ENCODE measurements at regions not wholly inside any gene's neighbourhood (a gene's known extent, or its start where the extent isn't known, plus 50 kb on each side); places are given as distances from the start of the nearest gene placed in this dataset.
"Not testable (repeated sequence)": the region's sequence is repeated elsewhere in the genome, so short reads cannot be mapped to it uniquely, and the experiment has no call there.

DNA sequence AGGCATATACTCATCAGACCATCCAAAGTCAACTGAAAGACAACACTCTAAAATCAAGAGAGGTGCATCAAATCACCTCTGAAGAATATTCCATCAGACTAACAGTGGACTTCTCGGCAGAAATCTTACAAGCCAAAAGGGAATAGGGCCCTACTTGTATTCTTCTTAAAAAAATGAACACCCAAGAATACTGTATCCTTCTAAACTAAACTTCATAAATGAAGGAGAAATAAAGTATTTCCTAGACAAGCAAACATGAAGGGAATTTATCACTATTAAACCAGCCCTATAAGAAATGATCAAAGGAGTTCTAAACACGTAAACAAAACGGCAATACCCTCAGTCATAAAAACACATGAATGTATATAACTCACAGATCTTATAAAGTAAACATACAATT lies 141.2 kb downstream of the CXXC4 start:
- H3K4me3 Mint-ChIP-seq, result no peak overlapping the region
- ATAC-seq (replicated peaks) (no peak), DNase-seq (no peak)
- peaks cover 10 to 11% of the 10 kb centered on the region in 2 donors for H3K9me3 Mint-ChIP-seq
- H3K36me3 Mint-ChIP-seq, result no peaks in the 10 kb centered on the region
- no peaks in the 10 kb centered on the region for H3K4me1 Mint-ChIP-seq
- no peaks in the 10 kb centered on the region for H3K27me3 Mint-ChIP-seq
- no peak overlapping the region for H3K27ac Mint-ChIP-seq

DNA sequence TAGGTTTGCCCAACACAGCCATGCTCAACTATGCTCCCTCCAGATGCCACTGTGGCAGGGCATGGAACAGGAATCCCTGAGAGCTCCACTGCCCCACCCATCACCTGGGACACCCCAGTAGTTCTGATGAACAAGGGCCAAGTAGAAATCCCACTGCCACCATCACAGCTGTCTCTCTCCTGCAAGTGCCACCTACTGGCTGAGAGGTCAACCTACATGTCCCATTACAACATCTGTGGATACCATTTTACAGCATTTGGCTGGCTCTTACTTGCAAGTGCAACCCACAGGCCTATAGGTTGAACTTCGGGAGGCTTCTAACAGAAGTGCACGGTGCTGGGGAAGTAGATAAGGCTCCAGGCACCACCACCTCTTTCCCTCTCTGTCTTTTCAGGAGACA lies 142.5 kb downstream of the CXXC4 start:
- Mint-ChIP-seq H3K27ac (no peak overlapping the region), H3K36me3 (no peaks in the 10 kb centered on the region), H3K27me3 (no peaks in the 10 kb centered on the region), H3K4me3 (no peak overlapping the region), H3K4me1 (no peaks in the 10 kb centered on the region), H3K9me3 (peaks cover 9 to 10% of the 10 kb centered on the region in 2 donors)
- ATAC-seq (replicated peaks), result peak in 1 of 2 donors; percentile 12
- no peak for DNase-seq

DNA sequence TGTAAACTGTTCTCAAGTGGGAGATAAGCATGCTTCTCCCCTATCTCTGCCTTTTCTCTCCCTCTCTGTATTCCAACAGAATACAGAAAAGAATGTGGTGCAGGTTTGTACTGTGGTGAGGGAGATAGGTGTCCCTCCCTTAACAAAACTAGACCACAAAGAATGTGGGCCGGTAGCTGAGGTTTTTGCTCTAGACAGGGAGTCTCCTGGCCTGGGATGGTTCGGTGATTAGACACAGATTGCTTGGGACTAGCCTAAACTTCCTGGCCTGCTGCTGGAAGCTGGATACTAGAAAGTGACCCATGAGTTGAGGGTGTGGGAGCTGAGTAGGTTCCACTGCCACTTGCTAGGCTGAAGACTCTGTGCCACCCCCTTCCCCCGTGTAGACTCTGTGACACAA lies 143.0 kb downstream of the CXXC4 start:
- DNase-seq (no peak), ATAC-seq (replicated peaks) (no peak)
- H3K4me1 Mint-ChIP-seq, result no peaks in the 10 kb centered on the region
- H3K27me3 Mint-ChIP-seq, result no peaks in the 10 kb centered on the region
- no peak overlapping the region for H3K4me3 Mint-ChIP-seq
- H3K36me3 Mint-ChIP-seq, result no peaks in the 10 kb centered on the region
- no peak overlapping the region for H3K27ac Mint-ChIP-seq
- H3K9me3 Mint-ChIP-seq, result peaks cover 5 to 9% of the 10 kb centered on the region in 2 donors

DNA sequence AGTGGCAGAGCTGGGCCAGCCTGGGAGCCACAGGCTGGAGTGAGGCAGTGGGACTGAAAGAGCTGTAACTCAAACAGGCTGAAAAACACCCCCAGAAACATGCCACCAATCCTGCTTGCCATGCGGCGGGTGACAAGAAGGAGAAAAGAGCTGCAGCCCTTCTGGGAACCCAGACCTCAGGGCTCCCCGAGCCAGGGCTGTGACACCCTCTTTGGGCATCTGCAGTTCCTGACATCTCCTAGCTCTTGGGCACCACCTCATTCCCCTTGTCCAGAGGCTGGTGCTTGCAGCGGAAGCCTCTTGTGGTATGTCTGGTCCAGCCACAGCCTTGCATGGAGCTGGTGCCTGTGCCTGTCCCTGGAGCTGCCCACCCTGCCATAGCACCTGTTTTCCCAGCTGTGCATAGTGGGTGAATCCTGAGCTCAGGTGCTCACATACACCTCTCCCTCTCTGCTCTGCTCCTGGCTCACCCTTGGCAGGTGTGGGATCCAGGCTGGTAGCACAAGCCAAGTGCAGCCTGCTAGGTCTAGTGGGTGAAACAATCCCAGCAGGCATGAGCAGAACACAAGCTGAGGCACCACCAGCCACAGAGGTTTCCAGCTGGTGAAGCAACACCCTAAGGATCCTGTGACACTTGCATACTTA lies 149.0 kb downstream of the CXXC4 start:
- Mint-ChIP-seq H3K9me3 (peaks cover 3 to 9% of the 10 kb centered on the region in 2 donors), H3K27me3 (no peaks in the 10 kb centered on the region), H3K4me3 (no peak overlapping the region), H3K36me3 (no peaks in the 10 kb centered on the region), H3K4me1 (no peaks in the 10 kb centered on the region), H3K27ac (no peak overlapping the region)
- DNase-seq (no peak), ATAC-seq (replicated peaks) (no peak)

DNA sequence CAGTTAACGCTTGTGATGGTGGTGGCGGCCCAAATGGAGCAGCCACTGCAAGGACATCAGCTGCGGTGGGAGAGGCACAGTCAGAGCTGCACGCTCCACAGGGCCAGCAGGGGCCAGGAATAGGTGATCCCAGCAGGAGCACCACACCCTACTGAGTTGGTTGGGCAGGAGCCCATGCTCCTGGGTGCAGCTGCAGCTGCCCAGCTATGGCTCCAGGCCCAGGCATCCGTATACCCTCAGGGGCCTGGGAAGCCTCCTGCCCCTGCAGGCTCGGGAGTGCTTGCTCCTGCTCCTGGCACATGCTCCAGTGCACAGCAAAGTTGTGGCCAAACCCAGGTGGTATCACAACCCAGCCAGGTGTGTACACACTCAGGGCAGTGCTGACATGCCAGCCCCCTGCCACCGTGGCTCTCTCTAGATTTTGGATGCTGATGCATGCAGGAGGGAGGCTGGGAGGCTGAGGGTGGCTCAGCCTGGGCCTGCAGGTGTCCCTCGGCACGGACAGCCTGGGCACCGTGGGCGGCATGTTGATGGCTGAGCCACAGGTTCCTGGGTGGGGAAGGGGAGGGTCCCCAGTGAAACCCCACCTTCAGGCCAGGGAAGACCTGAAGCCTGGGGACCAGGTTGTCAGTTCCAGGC lies 150.2 kb downstream of the CXXC4 start:
- no peak overlapping the region for H3K4me3 Mint-ChIP-seq
- H3K36me3 Mint-ChIP-seq, result no peaks in the 10 kb centered on the region
- no peaks in the 10 kb centered on the region for H3K27me3 Mint-ChIP-seq
- H3K9me3 Mint-ChIP-seq, result peaks cover 3 to 7% of the 10 kb centered on the region in 2 donors
- DNase-seq (no peak), ATAC-seq (replicated peaks) (no peak)
- H3K4me1 Mint-ChIP-seq, result no peaks in the 10 kb centered on the region
- no peak overlapping the region for H3K27ac Mint-ChIP-seq

DNA sequence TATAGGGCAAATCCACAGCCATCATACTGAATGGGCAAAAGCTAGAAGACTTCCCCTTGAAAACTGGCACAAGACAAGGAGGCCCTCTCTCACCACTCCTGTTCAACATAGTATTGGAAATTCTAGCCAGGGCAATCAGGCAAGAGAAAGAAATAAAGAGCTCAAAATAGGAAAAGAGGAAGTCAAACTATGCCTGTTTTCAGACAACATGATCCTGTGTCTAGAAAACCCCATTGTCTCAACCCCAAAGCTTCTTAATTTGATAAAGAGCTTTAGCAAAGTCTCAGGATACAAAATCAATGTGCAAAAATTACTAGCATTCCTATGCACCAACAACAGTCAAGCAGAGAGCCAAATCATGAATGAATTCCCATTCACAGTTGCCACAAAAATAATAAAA lies 160.3 kb downstream of the CXXC4 start:
- H3K9me3 Mint-ChIP-seq, result peaks cover 8 to 10% of the 10 kb centered on the region in 2 donors
- H3K27ac Mint-ChIP-seq, result no peak overlapping the region
- DNase-seq (no peak), ATAC-seq (replicated peaks) (no peak)
- no peaks in the 10 kb centered on the region for H3K36me3 Mint-ChIP-seq
- no peak overlapping the region for H3K4me3 Mint-ChIP-seq
- H3K27me3 Mint-ChIP-seq, result no peaks in the 10 kb centered on the region
- no peaks in the 10 kb centered on the region for H3K4me1 Mint-ChIP-seq

DNA sequence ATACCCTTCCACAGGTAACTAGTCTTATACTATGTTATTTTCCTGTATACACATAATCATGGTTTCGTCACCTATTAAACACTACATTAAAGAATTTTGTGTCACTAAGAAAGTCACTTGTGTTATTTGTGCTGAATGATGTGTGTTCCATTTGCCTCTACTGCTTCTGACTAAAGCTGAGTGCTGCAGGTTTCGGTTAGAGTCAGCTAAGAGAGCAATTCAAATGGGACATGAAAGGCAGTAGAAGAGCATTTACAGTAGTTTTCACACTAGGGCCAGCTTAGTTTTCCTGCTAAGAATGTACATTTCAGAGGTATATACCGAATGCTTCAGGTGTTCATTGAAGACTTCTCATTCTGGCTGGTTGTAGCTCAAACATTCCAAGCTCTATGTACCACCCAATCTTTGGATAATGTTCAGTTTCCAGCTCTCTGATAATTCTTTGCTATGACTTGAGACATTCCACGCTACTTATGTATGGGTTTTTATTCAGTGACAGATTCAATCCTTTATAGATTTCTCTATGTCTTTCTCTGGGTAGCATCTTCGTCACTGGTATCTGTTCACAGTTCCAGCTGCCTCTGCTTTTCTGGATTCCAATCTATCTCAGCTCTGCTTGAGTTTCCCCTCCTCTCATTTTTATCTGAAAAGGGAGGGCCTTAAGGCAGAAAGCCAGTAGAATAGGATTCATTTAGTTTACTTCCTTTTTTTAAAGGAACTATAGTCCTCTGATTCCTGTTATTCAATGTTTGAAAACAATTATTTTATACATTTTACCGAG lies 164.4 kb downstream of the CXXC4 start:
- peaks cover 9 to 10% of the 10 kb centered on the region in 2 donors for H3K9me3 Mint-ChIP-seq
- DNase-seq (no peak), ATAC-seq (replicated peaks) (no peak)
- H3K27ac Mint-ChIP-seq, result no peak overlapping the region
- H3K4me3 Mint-ChIP-seq, result no peak overlapping the region
- no peaks in the 10 kb centered on the region for H3K27me3 Mint-ChIP-seq
- no peaks in the 10 kb centered on the region for H3K4me1 Mint-ChIP-seq
- H3K36me3 Mint-ChIP-seq, result no peaks in the 10 kb centered on the region

DNA sequence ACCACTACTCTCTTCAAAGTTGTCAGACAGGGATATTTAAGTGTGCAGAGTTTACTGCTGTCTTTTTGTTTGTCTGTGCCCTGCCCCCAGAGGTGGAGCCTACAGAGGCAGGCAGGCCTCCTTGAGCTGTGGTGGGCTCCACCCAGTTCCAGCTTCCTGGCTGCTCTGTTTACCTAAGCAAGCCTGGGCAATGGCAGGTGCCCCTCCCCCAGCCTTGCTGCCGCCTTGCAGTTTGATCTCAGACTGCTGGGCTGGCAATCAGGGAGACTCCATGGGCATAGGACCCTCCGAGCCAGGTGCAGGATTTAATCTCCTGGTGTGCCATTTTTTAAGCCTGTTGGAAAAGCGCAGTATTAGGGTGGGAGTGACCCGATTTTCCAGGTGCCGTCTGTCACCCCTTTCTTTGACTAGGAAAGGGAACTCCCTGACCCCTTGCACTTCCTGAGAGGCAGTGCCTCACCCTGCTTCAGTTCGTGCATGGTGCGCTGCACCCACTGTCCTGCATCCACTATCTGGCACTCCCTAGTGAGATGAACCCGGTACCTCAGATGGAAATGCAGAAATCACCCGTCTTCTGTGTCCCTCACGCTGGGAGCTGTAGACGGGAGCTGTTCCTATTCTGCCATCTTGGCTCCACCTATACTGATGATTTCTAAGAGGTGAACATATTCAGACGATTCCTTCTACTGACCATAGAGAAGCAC lies 167.6 kb downstream of the CXXC4 start:
- H3K4me1 Mint-ChIP-seq; H3K9me3 Mint-ChIP-seq; DNase-seq; H3K27ac Mint-ChIP-seq; ATAC-seq (replicated peaks); H3K36me3 Mint-ChIP-seq; H3K4me3 Mint-ChIP-seq; H3K27me3 Mint-ChIP-seq: not testable (repeated sequence)

DNA sequence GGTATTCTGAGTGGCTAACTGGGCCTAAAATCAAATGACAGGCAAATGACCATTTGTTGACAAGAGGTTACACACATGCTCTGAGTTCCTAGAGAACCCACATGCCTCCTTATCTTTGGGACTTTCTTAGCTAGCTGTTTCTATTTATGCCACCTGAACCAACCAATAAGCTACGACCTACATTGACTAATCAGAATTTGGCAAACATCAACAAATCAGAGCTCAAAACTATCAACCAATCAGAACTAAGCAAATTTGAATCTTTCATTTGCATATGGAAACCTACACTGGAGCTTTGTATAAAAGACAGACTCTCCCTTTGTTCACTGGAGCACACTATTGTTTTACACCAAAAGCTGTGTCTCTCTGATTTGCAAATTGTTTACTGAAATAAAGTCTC lies 192.0 kb downstream of the CXXC4 start:
- no peak overlapping the region for H3K4me3 Mint-ChIP-seq
- no peaks in the 10 kb centered on the region for H3K36me3 Mint-ChIP-seq
- no peaks in the 10 kb centered on the region for H3K27me3 Mint-ChIP-seq
- ATAC-seq (replicated peaks), result no peak
- peaks cover 0 to 5% of the 10 kb centered on the region in 2 donors for H3K9me3 Mint-ChIP-seq
- H3K4me1 Mint-ChIP-seq, result no peaks in the 10 kb centered on the region
- DNase-seq, result no peak
- H3K27ac Mint-ChIP-seq, result no peak overlapping the region

DNA sequence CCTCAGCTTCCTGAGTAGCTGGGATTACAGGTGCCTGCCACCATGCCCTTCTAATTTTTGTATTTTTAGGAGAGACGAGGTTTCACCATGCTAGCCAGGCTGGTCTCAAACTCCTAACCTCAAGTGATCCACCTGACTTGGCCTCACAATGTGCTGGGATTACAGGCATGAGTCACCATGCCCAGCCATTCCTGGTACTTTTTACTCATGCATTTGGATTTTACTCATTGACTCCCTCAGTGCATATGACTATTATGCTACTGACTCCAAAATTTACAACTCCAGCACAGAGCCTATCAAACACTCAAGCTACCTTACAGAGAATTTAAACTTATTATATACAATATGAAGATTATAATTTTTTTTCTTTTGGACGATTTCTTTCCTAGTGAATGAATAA lies 199.9 kb downstream of the CXXC4 start:
- Mint-ChIP-seq H3K4me1 (no peaks in the 10 kb centered on the region), H3K36me3 (no peaks in the 10 kb centered on the region), H3K27me3 (no peaks in the 10 kb centered on the region), H3K9me3 (peaks cover 0 to 4% of the 10 kb centered on the region in 2 donors), H3K27ac (no peak overlapping the region), H3K4me3 (no peak overlapping the region)
- DNase-seq (no peak), ATAC-seq (replicated peaks) (no peak)

DNA sequence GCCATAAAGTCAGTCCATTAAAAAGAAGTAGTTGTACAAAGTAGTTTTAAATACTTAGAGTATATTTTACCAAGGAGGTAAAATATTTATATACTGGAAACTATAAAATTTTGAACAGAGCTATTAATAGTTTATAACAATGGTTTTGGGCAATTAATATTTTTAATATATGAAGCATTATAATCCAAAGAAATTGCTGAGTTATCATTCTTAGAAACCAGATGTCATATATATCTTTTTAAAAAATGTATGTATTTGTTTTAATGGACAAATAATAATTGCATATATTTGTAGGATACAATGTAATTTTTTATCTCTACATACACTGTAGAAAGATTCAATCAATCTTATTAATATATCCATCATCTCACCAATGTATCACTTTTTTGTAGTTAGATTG lies 207.8 kb downstream of the CXXC4 start:
- DNase-seq, result no peak
- Mint-ChIP-seq H3K27me3 (no peaks in the 10 kb centered on the region), H3K27ac (no peak overlapping the region), H3K4me3 (no peak overlapping the region), H3K36me3 (no peaks in the 10 kb centered on the region), H3K9me3 (peaks cover 0 to 2% of the 10 kb centered on the region in 2 donors), H3K4me1 (no peaks in the 10 kb centered on the region)
- no peak for ATAC-seq (replicated peaks)

DNA sequence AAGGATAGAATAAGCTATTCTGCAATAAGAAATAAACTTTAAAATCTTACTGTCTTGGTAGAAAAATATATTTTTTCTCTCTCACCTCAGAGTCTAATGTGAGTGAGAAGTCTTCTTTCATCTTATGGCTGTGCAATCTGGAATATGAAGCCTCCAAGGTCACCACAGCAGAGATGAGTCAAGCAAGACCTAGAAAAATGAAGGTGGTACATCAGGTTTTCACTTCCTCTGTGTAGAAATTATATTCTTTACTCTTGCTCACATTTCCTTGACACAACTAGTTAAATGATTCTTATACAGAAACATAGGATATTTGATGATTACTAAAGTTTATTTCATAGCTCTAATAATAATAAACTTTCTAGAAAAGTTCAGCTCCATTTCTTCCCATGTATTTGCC lies 211.4 kb downstream of the CXXC4 start:
- Mint-ChIP-seq H3K27me3 (no peaks in the 10 kb centered on the region), H3K27ac (no peak overlapping the region), H3K9me3 (peaks cover 0 to 1% of the 10 kb centered on the region in 2 donors), H3K4me3 (no peak overlapping the region), H3K4me1 (no peaks in the 10 kb centered on the region), H3K36me3 (no peaks in the 10 kb centered on the region)
- ATAC-seq (replicated peaks) (no peak), DNase-seq (no peak)

DNA sequence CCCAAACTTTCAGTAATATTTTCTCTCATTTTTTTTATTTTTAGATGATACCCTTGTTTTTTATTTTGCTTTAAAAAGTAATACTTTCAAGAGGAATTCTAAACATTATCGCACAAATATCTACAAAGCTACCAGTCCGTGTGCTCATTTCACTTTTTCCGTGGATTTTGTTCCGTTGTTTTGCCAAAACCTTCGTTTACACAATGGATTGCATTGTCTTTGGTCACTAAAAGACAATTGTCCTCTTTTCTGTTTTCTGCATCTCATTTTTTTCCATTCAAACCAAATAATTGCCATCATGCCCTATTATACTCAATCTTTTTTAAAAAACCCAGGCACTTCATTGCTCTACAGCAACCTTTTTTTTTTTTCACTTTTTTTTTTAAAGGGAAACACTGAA lies 214.9 kb downstream of the CXXC4 start:
- no peaks in the 10 kb centered on the region for H3K4me1 Mint-ChIP-seq
- ATAC-seq (replicated peaks) (no peak), DNase-seq (no peak)
- no peaks in the 10 kb centered on the region for H3K27me3 Mint-ChIP-seq
- peaks cover 0 to 4% of the 10 kb centered on the region in 2 donors for H3K9me3 Mint-ChIP-seq
- no peak overlapping the region for H3K27ac Mint-ChIP-seq
- no peak overlapping the region for H3K4me3 Mint-ChIP-seq
- H3K36me3 Mint-ChIP-seq, result peaks cover 0 to 2% of the 10 kb centered on the region in 2 donors

DNA sequence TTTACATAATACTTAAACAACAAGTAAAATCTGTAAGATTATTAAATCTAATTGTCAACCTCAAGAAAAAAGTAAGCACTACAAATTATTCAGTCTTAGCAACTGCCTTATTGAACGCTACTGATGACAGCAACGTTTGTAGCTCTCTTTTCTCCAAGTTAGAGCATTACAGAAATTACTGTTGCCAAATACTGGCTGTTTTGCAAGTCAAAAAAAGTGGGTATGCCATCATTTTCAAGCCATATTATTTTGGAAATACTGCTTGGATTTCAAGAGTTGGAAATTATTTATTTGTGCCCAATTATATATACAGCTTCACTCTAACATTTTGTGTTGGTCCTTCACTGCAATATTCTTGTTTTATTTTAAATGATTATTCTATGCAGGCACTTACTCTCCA lies 221.7 kb downstream of the CXXC4 start:
- Mint-ChIP-seq H3K27ac (no peak overlapping the region), H3K9me3 (peaks cover 0 to 5% of the 10 kb centered on the region in 2 donors), H3K4me1 (no peaks in the 10 kb centered on the region), H3K36me3 (peaks cover 0 to 2% of the 10 kb centered on the region in 2 donors), H3K4me3 (no peak overlapping the region), H3K27me3 (no peaks in the 10 kb centered on the region)
- ATAC-seq (replicated peaks), result no peak
- no peak for DNase-seq

All from stimulated activated naive B cell treated with anti-CD40 and anti-IgM and Interleukin-4, amounts not matched to agents 10 μg/mL and 1 μg/mL and 100 μg/mL, for 72 hours (primary cell).